Inflammatory macrophage treated with lipopolysaccharide for 1 hour (primary cell): ENCODE measurements at regions not wholly inside any gene's neighbourhood (a gene's known extent, or its start where the extent isn't known, plus 50 kb on each side); places are given as distances from the start of the nearest gene placed in this dataset.

Source experiments
- DNase-seq, 2 donors: peaks; one replicate each; pipeline ENCODE4 v3.0.0-alpha.2; 2020 to 2022

- DNase-seq, result no peak
Observed at GRCh38 chr10:120641695-120642094, 184.7 kb downstream of the PLPP4 start.

DNA sequence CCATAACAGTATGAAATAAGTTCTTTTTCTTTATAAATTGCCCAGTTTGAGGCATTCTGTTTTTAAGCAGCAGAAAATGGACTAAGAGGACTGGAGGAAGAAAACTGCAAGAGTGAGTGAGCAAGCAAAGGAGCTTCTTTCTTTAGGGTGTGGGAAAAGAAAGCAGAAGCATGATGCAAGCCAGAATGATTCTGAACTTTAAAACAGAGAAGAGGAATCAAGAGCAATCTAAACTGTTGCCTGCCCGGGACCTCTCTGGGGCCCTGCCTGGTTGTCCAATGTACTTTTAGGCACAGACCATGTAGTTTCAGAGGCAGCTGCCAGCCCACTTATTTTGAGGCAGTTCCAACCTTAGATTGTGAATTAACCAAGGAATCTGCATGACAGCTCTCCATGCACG, 186.3 kb downstream of the PLPP4 start:
- peak; percentile 57 to 69 for DNase-seq

DNA sequence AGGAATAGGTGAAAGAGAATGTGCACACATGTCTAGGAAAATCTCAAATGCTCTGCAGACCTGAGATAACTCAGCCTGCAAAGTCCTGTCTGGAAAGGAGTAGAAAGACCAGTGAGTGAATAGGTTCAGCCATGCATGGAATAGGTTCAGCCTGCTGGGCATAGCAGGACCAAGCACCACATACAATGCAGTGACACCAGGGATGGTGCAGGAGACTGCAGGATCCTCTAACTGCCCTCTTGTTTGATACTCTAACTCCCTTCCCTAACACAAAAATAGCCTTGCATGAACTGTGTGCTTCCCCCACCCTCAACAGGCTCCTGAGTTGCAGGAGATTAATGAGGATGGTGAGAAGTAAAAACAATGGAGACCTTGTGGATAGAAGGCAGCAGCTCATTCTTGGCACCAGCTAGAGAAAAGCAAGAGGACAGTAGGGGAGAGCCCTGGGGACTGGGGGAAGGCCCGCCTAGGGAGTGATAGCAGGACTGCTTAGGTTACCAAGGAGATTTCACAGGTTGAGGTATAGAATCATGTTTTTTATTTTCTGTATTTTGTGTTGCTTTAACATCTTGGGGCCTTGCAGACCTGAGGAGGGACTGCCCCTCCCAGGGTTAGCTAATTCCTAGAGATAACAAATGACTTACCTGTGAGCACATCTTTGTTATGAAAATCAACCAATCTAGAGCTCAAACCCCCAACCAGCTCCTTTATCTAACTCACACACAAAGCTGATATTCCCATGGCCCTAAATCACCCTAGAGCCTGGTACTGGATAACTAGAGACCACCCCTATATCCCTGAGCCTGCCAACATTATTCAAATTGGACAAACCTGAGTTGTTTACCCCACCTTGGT, 187.8 kb downstream of the PLPP4 start:
- no peak for DNase-seq

- no peak for DNase-seq
Observed at GRCh38 chr10:120646159-120646732, 189.2 kb downstream of the PLPP4 start.

- no peak for DNase-seq
Observed at GRCh38 chr10:120646738-120647456, 189.9 kb downstream of the PLPP4 start.

DNA sequence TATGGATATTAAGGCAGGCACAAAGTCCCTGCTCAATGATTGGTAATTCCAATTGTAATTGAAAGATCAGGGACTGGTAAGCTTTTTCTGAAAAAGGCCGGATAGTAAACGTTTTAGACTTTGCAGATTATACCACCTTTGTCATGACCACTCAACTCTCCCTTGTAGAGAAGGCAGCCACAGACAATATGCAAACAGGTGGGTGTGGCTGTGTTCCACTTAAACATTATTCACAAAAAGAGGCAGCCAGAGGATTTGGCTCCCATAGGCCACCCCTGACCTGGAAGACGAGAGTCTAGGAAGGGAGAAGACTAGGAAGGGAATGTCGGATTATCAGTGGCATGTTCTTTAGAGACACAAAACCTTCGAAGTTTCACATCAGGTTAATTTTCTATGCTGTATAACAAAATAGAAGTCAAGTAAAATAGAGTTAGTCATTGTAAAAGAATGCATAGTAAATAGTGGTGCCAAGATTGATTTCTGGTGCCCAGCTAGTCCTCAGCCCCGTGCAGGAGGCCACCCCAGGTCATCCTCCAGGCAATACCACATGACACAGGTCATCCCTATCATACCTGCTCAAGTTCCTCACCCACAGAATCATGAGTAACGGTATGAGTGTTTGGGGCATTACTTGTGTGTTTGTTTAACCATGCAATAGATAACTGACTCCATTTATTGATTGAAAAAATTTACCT, 193.8 kb downstream of the PLPP4 start:
- DNase-seq, result no peak

DNA sequence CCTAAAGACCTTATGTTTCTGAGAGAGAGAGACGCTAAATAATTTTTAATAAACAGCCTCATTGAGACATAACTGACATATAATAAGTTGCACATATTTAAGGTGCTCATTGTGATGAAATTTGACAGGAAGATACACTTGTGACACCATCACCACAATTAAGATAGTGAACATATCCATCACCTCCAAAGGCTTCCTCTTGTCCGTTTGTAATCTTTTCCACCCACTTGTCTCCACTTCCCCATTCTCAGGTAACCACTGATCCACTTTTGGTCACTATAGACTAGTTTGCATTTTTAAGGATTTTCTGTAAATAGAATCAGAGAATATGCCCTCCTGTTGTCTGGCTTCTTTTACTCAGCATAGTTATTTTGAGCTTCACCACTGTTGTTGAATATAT, 195.1 kb upstream of the WDR11 start:
- DNase-seq, result no peak

DNA sequence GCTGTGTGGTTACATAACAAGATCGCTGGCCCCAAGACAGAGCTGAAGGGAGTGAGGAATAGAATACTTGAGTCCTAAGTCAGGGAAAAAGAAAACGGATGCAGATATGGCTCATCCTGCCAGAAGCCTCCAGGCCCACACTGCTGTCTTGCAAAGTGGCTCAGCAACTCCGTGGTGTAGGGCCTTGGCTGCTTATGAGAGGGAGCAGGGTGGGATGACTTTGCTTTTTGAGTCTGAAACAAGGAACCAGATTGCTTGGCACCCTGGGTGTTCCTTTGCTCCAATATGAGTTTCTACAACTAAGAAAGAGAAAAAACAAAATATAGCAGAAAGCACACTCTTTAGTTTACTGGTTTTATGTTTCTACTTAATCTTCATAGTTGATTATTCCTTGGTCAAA, 193.8 kb upstream of the WDR11 start:
- no peak for DNase-seq

DNA sequence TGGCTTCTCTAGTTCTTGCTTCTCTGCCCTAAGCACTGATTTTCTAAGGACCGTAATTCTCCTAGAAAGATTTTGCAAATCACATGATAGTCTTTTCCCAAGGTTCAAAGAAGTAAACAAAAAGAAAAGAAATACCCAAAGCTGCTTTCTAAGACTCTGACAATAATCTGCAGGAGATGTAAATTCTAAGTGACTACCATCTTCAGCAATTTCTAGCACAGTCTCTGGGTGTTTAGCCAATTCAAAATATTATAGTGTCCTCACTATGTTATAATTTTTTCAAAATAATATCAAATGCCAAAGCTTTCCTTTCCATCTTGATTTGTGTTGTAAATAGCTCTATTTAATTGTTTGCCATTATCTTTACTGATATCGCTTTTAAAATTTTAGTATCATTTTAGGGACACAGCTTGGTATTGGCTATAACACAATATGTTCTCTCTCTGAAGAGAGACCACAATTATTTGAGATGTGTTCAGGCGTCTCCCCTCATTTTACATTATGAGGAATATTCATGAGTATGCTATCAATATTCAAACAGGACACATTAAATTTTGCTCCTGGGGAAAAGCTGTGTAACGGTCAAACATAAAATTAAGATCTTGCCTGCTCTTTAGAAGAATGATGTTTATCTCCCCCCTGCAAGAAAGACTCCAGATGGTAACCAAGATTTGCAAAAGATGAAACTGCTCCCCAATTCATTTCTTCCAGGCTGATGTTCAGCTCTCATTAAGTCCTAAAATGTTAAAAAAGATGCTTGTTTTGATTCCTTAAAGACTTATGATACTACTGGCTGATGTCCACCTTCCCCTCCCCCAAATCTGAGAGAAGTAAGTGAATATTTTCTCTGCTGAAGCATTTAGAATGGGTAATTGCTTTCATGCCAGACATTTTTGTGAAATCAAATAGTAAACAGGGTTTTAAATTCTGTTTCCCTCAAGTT, 191.9 kb upstream of the WDR11 start:
- no peak for DNase-seq

GRCh38 chr10:120666308-120666707, 184.9 kb upstream of the WDR11 start:
- DNase-seq, result no peak

GRCh38 chr10:120667276-120667675, 183.9 kb upstream of the WDR11 start:
- peak; percentile 26 to 43 for DNase-seq

- DNase-seq, result no peak
Observed at GRCh38 chr10:120671491-120671890, 179.7 kb upstream of the WDR11 start.

DNA sequence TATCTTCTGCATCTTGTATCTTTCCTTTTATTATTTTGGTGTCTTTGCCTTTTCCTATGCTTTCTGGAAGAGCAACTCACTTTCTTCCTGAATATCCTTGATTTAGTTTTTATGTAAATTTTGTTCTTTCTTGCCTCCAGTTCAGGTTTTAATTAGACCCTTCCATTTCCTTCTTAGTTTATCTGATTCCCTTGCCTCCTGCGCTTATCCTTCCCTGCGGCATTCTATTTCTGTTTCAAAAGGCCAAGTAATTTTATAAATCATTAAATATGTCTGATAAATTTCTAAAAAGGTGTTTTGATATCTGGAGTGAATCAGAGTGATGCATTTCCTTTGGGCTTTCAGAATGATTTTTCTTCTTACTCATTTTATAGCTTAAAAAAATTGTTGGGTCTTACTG, 167.7 kb upstream of the WDR11 start:
- no peak for DNase-seq

DNA sequence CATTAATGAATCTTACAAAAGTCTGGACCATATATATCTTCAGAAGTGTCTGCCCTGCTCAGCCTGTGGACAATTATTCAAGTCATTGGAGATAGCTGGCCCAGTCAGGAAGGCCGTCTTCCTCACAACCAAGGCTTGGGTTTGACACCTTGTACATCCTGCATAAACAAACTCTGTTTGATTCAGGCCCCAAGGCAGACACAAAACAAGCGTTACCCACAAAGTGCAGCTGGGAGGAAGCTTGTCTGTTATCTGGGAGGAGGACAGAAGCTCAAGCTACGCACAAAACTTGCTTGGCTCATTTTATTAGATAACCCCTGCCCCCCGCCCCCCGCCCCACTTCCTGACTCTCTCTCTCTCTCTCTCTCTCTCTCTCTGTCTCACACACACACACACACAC, 166.9 kb upstream of the WDR11 start:
- no peak for DNase-seq

- DNase-seq, result no peak
Observed at GRCh38 chr10:120685136-120685535, 166.0 kb upstream of the WDR11 start.

DNA sequence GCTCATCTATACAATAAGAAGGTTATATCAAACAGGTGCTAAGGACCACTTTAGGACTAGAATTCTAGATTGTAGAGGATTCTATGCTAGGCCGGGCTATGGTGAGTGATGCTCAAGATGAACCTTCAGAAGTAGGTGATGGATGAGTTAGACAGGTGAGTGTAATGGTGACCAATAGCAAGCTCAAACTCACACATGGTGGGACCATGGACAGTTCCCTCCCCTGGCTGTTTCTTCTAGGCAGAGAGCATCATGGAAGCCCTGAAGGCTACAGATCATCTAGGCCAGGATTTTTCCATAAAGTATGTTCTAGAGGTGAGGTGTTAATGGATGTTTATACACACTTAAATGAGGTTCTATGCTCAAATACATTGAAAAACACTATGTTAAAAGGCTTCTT, 162.2 kb upstream of the WDR11 start:
- DNase-seq, result no peak

DNA sequence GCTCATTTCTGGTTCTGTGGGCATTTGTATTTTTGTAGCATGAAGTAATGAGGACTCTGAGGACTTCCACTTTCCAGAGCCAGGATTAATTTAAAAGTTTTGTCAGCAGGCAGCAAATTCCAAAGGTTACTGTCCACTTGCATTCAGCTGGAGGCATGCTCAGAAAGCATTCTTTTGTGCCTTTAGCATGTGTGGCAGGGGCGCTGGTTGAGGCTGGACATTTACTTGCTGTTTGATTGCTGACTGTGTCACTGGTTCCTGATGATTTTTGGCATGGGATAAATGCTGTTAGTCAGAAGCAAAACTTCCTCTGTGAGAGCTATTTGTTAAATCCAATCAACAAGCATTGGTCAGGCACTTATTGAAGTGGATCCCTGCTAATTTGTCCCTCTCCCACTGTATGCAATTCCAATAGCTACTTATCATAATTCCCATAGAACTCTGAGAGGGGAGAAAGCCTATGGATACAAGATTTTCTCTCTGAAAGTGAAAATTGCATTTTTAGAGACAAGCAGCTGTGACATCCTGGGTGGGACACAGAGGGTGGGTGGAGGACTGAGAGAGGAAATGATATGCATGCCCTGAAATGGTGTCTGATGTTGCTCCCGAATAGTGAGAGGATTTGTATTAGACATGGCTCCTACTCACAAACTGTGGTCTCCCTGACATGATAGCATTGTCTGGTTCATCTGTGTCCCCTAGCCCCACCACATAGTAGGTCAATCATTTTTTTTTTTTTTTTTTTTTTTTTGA, 161.2 kb upstream of the WDR11 start:
- DNase-seq, result no peak

GRCh38 chr10:120691625-120692024, 159.5 kb upstream of the WDR11 start:
- no peak for DNase-seq

GRCh38 chr10:120700426-120700825, 150.7 kb upstream of the WDR11 start:
- DNase-seq, result no peak

DNA sequence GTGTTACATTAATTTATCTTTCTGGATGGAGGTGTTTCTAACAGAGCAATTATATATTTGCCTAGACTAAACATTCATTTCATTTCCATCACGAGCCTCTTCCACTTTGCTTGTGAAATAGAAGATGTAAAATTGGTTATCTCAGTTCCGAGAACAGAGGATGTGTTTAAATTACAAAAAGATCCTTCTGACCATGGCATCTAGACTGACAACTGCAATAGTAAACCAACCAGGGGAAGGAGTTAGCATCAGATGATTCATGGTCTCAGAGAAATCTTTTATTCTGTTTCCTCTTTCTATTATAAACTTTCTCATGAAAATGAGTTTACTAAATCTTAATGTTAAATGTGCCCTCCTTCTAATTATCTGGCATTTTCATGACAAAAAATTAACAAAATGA, 149.8 kb upstream of the WDR11 start:
- DNase-seq, result peak in 1 of 2 donors; percentile 39

DNA sequence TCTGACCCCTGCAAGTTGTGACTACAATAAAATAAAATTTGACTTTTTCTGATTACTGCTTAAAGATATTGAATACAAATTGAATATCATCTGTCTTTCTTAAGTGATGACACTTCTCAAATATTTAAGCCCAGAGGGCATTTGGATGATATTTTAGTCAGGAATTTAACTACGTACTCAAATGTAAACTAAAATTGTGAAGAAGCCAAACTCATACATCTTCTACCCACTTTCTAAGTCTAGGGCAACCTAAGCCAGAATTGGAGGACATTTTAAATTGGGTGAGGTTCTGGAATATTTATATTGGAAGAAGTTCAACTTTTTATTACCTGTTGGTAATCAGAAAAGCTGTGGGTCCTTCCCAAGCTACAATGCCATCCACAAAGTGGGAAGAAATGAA, 149.1 kb upstream of the WDR11 start:
- no peak for DNase-seq
